ENCODE measurements at regions not wholly inside any gene's neighbourhood (a gene's known extent, or its start where the extent isn't known, plus 50 kb on each side); places are given as distances from the start of the nearest gene placed in this dataset.

DNA sequence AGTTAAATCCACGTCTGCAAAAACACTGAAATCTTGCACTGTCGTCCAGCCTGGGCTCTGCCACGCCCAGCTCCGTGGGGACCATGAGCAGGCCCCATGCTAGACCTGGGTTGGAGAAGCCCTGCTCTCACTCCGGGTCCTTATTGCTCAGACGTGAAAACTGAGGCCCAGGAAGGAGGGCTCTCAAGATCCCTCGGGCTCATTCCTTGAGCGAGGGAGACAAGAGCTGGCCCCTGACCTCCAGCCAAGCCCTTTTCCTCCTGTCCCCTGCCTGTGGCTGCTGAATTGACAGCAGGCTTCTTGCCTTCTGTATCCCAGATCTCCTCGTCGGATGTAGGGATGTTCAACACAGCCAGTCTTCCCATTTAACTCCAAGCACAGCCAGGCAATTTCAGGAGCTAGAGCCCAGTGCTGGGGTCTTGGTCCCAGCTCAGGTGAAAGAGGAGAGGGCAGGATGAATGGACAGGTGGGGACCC lies 109.5 kb downstream of the CPZ start:
- TF ChIP-seq, protein P1, sequence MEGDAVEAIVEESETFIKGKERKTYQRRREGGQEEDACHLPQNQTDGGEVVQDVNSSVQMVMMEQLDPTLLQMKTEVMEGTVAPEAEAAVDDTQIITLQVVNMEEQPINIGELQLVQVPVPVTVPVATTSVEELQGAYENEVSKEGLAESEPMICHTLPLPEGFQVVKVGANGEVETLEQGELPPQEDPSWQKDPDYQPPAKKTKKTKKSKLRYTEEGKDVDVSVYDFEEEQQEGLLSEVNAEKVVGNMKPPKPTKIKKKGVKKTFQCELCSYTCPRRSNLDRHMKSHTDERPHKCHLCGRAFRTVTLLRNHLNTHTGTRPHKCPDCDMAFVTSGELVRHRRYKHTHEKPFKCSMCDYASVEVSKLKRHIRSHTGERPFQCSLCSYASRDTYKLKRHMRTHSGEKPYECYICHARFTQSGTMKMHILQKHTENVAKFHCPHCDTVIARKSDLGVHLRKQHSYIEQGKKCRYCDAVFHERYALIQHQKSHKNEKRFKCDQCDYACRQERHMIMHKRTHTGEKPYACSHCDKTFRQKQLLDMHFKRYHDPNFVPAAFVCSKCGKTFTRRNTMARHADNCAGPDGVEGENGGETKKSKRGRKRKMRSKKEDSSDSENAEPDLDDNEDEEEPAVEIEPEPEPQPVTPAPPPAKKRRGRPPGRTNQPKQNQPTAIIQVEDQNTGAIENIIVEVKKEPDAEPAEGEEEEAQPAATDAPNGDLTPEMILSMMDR (IDR thresholded peaks at IDR 0.05; ENCODE audit: borderline replicate concordance, insufficient read depth, low read depth, low read length): no peak

DNA sequence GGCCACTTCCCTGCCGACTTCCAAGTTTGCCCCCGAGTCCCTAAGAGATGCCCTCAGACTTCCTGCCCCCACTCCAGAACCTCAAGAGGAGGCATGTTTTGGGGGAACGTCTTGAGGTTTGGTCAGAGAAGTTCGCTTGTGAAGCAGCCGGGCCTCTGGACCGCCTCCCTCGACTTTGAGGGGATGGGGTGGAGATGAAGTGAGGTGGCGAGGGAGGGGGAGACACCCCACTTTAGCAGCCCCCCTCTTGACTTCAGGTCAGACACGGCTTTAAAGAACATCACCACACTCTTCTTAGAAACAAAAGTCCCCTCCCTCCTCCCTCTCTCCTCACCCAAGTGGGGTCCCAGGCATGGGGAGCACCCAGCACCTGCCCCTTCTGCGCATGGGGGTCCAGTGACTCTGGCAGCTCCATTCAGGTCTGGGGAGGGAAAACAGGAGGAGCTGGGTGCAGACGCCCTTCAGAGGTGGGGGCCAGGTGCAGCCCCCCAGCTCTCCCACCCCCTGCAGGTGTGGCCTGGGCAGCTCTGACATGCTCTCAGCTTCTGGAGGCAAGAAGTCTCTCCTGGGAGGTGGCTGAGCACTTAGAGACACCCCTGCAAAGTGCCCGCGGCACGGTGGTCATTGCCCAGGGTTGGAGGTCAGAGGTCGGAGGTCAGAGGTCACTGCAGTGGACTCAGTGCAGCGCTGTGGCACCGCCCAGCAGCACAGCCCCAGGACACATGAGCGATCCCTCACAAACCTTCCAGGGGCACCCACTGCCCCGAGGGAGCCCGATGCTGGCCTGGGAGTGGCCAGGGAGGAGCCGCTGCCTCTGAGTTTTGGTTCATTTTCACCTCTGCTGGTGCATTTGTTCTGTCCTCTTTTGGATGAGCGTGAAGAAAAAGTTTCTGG lies 108.8 kb downstream of the CPZ start:
- no peak overlapping the region for H3K4me3 ChIP-seq (ENCODE audit: low read depth, low read length)
- TF ChIP-seq, protein P1 (IDR thresholded peaks at IDR 0.05; ENCODE audit: borderline replicate concordance, insufficient read depth, low read depth, low read length): no peak

More for the DNA sequence above, 109.5 kb downstream of the CPZ start:
- no peak overlapping the region for H3K4me3 ChIP-seq (ENCODE audit: low read depth, low read length)

DNA sequence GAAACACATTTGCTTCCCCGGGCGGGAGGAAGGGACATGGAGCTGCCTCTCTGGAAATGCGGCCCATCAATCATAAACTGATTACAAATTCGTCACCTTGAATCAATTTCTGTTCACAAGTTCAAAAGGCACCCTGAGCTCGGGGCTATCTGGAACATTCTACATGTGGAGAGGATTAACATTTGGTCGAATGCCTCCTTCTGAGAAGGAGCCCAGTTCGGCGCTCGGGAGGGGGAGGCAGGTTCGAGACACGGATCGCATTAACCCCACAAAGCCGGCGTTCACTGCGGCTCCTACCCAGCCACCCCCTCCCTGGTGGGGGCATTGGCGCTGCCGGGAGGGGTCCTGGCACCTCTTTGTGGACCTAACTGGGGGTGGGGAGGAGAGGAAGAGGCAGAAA lies 108.0 kb downstream of the CPZ start:
- no peak overlapping the region for H3K4me3 ChIP-seq (ENCODE audit: low read depth, low read length)
- TF ChIP-seq, protein P1 (IDR thresholded peaks at IDR 0.05; ENCODE audit: borderline replicate concordance, insufficient read depth, low read depth, low read length): no peak

DNA sequence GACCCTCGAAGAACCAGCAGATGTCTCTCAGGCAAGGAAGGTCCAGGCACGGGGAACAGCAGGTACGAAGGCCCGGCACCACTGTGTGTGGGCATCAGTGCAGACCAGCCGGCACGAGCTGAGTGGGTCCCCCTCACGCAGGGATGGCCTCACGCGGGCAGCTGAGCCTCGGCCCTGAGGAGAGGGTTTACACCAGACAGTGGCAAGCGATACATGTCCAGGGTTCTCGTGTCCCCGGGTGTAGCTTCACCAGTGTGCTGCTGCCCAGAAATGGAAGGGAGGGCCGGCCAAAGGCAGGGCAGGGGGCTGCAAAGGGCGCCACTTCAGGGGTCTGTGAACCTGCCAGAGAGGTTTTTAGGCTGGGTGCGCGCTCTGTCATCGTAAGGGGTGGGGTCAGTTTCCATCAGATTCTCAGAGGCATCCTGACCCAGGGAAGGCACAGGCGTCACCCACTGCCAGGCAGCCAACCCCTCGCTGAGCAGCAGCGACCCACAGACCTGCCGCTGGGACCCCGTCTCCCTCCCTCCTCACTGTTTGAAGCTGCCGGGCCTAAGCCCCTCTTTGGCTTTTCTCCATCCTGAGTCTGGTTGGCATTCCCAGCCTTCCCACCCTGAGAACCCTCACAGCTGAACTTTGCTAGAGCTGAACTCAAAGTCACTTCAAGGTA lies 107.0 kb downstream of the CPZ start:
- TF ChIP-seq, protein P1 (IDR thresholded peaks at IDR 0.05; ENCODE audit: borderline replicate concordance, insufficient read depth, low read depth, low read length): no peak
- H3K4me3 ChIP-seq (ENCODE audit: low read depth, low read length): no peak overlapping the region

DNA sequence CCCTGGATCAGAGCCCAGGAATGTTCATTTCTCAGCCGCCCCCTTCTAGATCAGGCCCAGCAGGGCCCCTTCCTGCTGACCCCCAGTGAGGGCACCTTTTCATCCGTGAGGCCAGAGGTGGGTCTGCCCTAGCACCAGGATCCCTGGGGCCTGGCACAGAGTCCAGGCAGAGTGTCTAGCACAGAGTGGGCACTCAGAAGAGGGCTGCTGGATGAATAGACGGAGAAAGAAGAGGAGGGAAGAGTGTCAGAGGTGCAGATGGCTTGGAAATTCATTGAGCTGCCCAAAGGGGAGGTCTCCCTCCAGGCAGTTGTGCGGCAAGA lies 106.5 kb downstream of the CPZ start:
- no peak overlapping the region for H3K4me3 ChIP-seq (ENCODE audit: low read depth, low read length)
- TF ChIP-seq, protein P1 (IDR thresholded peaks at IDR 0.05; ENCODE audit: borderline replicate concordance, insufficient read depth, low read depth, low read length): no peak

DNA sequence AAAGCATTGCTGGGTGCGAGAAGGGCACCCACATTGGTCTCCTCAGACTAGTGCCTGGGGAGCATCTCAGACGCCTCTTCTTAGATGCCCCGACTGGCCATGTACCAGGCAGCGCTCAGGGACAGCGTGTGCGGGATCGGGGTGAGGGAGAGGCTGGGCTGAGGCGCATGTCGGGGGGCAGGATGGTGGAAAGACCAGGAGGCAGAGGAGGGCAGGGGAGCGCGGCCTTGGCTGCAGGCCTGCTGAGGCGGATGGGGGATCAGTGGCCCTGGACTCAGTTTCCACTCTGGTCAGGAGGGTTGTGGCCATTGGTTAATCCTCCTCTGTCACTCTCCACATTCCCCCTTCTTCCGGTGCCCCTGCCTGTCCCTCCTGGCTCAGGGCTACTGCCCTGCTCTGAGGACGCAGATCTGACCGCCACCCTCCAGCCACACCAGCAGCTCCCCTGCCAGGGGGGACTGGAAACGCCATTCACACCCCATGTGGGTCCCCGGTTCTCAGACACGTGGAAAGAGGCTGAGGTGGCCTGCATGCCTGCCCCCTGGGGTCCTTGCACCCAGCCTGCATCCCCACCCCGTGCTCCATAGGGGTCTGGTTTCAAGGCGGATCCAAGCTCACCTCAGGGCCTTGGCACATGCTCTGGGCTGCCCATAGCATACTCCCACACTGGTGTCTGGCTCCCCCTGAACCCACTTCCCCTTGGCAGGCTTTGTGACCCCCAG lies 105.9 kb downstream of the CPZ start:
- no peak overlapping the region for H3K4me3 ChIP-seq (ENCODE audit: low read depth, low read length)
- TF ChIP-seq, protein P1 (IDR thresholded peaks at IDR 0.05; ENCODE audit: borderline replicate concordance, insufficient read depth, low read depth, low read length): no peak

Data from GM12875 (cell line).